Activated naive CD4-positive, alpha-beta T cell treated with anti-CD3 and anti-CD28 coated beads, Interleukin-2, amount 50 U/mL, for 16 hours (primary cell): ENCODE measurements at regions not wholly inside any gene's neighbourhood (a gene's known extent, or its start where the extent isn't known, plus 50 kb on each side); places are given as distances from the start of the nearest gene placed in this dataset.

Source experiments
- DNase-seq: peaks from one replicate; pipeline ENCODE4 v3.0.0-alpha.2; 2020

DNA sequence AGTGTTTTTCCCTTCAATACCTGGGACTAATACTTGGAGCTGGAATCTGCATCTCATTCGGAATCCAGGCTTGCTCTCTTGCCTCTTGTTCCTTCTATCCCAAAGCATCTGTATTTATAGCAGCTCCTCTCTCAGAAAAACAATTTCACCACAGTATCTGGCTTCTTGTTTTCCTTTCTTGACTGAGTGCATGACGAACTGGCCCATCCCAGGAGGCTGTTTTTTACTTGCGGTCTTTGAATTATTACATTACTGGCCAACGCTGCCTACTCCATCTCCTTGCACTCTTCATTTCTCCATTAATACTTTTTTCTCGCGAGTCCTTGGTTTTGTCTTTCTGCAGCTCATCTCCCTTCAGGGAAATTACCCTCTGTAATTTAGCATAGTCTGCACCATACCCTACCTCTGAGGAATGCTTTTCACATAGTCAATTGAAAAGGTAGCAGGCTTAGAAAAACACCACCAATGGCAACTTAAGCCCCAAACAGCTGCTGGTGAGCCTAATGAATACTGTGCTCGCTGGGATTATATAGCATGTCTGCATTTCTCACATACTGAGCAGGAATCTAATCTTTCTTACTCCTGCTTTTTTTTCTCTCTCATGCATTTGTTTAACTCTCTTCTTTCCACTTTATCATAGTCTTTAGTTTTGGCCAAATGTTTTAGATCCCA, 277.4 kb upstream of the SESN3 start:
- no peak for DNase-seq

GRCh38 chr11:95507794-95508193, 276.8 kb upstream of the SESN3 start:
- DNase-seq, result no peak

- DNase-seq, result no peak
Measured at GRCh38 chr11:95506777-95507176, 275.8 kb upstream of the SESN3 start.

DNA sequence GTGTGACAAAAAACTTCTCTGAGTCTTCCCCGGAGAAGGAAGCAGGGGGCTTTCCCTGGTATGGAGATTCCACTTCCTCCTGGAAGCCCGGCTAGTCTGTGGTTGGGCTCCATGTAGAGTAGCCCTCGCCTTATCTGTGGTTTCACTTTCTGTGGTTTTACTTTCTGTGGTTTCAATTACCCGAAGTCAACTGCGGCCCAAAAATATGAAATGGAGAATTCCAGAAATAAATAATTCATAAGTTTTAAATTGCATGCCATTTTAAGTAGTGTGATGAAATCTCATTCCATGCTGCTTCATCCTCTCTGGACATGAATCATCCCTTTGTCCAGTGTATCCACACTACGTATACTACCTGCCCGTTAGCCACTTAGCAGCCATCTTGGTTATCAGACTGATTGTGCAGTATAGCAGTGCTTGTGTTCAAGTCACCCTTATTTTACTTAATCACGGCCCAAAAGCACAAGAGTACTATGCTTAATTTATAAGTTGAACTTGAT, 275.0 kb upstream of the SESN3 start:
- DNase-seq, result no peak

DNA sequence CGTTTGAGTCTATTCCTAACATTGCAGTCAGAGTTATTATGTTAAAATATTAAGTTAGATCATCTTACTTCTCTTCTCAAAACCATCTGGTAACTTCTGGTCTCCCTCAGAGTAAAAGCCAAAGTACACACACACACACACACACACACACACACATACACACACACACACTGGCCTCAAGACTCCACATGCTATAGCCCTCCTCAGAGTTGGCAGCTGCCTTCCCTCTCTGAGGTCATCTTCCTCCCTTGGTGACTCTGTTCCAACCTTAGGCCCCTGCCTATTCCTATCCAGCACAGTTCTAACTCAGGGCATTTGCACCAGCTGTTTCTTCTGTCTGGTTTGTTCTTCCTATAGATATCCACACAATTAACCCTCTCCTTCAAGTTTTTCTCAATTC, 272.0 kb upstream of the SESN3 start:
- DNase-seq, result no peak

DNA sequence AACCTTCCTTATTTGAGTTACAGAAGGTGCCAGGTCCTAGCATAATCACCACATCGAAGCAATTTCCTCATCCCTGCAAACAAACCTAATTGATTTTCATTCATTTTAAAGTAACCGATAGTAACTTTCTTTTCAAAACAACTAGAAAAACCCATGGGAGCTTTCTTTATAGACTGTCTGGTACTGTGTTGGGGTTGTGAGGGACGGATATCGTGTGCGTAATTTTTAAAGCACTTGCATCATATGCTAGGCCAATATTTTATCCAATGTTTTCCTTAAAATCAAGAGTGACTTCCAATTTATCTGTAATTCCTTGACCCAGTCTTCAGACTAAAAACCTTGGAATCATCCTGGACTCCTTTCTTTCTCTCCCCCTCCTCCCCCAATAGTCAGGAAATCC, 271.5 kb upstream of the SESN3 start:
- DNase-seq, result no peak

GRCh38 chr11:95501761-95502266, 270.8 kb upstream of the SESN3 start:
- DNase-seq, result no peak

GRCh38 chr11:95500466-95500865, 269.5 kb upstream of the SESN3 start:
- DNase-seq, result no peak

DNA sequence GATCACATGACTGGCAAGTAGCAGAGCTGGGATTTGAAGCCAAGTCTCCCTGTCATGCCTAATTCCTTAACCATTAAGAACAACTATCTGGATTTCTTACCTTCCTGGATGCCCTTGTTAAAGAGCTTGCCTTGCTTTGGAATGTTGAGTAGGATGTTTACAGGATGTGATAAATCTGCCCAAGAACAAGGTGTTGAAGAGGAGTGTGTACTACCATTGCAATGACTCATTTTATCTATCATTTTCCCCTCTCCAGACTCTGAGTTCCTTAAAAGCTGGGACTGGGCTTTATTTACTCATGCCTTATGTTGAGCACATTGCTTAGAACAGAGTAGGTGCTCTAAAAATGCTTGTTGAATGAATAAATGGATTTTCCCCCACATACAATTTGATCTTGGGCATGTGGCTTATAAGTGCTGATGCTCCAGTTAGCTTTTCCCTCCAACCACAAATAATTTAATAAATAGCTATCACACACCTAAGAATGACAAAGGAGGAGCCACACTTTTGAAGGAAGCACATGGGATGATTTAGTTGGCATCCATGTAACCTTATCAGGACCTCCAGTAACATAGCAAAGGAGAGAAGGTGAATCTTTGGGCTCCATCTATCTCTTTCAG, 268.6 kb upstream of the SESN3 start:
- no peak for DNase-seq

DNA sequence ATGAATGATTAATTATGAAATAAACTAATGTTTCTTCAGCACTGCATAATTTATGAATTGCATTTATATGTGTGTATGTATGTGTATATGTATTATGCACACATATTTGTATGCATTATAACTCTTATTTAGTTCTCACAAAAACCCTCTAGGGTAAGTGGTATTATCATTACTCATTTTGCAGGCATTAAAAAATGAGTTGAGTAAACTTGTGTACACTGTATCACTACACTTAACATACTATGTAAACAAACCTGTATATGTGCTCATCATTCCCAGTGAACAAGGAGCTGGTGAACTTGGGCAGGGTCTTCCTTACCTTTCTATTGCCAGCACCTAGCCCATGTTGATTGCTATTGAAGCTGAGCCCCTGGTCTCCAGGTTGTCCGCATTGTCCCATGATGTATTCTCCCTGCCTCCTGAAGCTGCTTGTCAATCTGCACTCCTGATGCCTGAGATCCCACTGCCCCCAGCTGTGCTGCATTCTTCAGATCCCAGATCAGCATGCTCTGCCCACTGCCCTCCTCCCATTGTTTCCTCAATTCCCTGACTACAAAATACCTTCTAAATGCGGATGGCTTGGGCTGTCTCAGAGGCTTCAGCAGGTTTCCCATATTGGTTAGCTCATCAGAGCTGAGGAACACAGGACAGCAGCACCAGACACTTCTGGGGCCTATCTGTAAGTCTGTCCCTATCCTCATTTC, 267.9 kb upstream of the SESN3 start:
- DNase-seq, result no peak

- DNase-seq, result no peak
Measured at GRCh38 chr11:95496901-95497300, 265.9 kb upstream of the SESN3 start.

DNA sequence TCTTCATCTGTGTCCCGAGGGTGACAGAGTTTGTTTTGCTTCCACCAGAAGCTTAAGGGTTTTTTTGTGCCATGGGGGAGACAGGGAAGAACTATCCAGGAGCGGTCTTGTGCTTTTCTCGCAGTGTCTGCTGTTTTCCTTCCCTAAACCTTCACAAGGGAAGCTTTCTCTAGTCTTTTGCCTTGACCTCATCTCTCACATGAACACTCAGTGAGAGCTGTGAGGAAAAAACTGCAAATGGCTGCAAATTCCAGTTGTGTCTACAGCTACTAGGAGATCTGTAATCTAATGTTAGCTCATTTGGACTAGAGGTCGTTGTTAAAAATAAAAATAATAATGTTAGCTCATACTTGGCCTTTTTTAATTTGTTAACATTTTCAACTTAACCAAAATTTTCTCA, 264.7 kb upstream of the SESN3 start:
- no peak for DNase-seq

- no peak for DNase-seq
Measured at GRCh38 chr11:95494856-95495255, 263.9 kb upstream of the SESN3 start.

GRCh38 chr11:95494167-95494566, 263.2 kb upstream of the SESN3 start:
- DNase-seq, result no peak

- no peak for DNase-seq
Measured at GRCh38 chr11:95490625-95491024, 259.6 kb upstream of the SESN3 start.

GRCh38 chr11:95487938-95488337, 256.9 kb upstream of the SESN3 start:
- no peak for DNase-seq

DNA sequence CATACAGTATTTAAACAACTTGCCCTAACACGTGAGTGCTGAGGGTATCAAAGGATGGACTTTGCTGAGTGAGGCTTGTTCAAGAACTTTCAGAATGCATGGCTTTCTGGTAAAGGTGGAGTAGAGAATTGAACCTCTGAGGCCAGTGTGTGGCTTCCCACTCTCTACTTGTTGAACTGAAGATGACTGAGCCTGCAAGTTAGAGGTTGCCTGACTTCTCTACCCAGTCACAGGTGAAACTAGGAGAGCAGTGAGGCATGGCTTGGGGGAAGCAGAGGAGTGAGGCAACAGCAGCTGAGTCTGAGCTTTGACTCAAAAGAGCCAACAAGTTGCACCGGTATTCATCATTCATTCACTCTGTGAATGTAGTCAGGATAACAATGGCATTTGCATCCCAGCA, 256.4 kb upstream of the SESN3 start:
- no peak for DNase-seq

DNA sequence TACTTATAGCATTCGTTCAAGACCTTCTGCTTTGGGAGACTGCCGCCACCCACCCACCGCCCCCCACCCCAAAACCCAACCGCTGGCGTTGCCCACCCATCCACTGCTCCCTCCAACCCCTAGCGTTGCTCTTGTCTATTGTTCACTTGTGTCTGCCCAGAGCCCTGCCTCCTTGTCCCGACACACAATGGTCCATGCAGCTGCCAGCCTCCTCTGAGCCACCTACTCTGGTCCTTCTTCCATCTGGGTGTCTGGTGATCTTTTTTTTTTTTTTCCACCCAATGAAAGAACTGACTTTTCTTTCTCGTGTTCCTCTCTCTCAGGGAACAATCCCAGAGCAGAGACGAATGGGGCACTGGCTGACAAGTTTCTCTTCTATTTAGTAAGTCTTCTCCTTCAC, 256.0 kb upstream of the SESN3 start:
- no peak for DNase-seq

GRCh38 chr11:95486466-95486865, 255.5 kb upstream of the SESN3 start:
- DNase-seq, result no peak

- DNase-seq, result no peak
Measured at GRCh38 chr11:95485115-95485900, 254.3 kb upstream of the SESN3 start.

DNA sequence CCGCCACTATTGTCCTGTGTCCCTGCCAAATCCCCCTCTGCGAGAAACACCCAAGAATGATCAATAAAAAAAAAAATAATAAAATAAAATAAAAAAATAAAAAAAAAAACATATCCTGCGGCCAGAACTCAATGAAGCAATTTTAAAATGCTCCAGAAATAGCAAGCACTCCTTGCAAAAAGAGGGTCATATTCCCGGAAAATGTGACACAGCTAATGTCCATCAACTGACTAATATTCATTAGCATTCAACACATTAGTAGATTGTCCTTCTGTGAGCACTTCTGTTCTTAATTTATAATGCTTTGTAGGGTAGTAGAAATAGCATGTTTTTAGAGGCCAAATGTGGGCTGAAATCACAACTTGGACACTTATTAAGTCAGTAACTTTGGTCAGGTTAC, 252.3 kb upstream of the SESN3 start:
- DNase-seq, result no peak

DNA sequence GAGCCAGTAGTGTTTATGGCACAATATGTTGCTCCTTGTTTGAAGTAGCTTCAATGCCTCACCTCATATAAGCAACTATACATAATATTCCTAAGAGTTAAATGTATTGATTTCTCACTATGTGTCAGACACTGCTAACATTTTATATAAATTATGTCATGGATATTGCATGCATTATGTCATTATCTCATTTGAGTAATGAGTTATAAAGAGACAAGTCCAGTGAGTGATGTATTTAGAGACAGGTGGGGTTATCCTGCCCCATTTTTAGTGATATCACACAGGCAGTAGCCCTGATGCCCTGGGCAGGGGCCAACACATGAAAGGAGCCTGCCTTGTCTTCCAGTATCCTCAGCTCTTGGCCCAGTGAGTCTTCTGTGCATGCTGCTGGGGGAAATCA, 247.0 kb upstream of the SESN3 start:
- no peak for DNase-seq

DNA sequence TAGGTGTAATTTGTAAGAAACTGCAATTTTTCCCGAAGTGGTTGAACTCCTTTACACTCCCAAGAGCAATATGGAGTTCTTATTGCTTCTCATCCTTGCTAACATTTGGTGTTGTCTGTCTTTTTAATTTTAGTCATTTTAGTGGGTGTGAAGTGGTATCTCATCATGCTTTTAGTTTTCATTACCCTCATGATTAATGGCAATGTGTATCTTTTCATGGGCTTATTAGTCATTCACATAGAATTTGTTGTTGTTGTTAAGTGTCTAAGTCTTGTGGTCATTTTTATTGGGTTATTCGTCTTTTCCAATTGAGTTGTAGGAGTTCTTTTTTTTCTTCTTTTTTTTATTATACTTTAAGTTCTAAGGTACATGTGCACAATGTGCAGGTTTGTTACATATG, 238.3 kb upstream of the SESN3 start:
- DNase-seq, result no peak
